ENCODE measurements at regions not wholly inside any gene's neighbourhood (a gene's known extent, or its start where the extent isn't known, plus 50 kb on each side); places are given as distances from the start of the nearest gene placed in this dataset.
"Not testable (repeated sequence)": the region's sequence is repeated elsewhere in the genome, so short reads cannot be mapped to it uniquely, and the experiment has no call there.

DNA sequence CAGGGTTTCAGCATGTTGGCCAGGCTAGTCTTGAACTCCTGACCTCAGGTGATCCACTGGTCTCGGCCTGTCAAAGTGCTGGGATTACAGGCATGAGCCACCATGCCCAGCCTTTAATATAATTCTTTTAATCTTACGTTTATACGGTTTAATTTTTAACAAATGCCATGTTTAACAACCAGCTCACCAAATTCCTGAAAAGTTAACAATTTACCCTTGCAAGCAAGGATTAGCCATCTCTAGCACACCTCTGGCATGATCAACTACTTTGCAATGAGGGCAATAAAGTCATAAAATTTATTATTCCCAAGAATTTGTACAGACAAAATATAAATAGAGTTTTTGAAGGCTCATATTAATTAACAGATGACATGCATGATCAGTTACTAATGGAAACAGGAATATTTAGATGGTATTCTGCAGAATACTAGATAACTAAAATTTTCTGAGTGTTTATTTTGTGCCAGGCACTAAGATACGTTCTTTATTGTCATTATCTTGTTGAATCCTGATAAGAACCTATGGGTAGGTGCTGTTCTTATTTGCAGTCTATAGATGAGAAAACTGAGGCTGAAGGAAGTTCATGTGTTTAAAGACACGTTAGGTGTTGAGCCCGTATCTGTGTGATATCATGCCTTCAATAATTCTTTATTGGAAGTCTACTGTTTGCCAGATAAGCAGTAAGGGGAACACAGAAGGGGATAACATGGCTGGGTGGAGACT lies 190.1 kb downstream of the CDCA7 start:
- no peak for DNase-seq (ENCODE audit: extremely low read depth, low read depth, low spot score)

DNA sequence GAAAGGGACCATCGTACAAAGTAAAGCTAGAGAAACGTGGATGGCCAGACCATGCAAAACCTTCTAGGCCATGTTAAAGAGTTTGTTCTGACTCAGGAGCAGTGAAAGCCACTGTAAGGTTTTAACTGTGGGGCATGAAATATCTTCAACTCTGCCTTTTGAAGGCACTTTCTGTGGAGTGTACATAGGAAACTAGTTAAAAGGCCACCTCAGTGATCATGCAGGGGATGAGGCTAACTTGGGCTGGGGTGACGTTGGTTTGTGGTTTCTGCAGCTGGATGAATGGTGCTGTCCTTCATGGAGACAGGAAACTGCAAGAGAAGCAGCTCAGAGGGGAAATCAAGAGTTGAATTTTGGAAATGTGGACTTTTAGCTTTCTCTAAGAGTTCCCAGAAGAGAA lies 190.7 kb downstream of the CDCA7 start:
- no peak for DNase-seq (ENCODE audit: extremely low read depth, low read depth, low spot score)

DNA sequence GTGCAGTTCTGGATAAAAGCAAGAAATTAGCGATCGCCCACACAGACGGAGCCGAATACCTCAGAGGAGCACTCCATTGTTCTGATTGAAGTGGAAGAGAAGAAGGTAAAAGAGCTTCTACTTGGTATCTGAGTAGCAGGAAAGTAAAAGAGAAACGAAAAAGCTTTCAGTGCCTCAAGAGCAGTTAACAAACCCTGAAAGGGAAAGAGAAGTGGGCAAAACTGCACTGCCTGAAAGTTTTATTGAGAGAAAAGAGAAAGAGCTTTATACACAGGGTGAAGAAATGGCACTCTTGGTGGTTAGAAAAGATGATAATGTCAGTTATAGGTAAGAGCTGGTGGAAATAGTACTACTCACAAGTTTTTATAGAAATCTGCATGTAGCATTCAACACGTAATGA lies 192.8 kb downstream of the CDCA7 start:
- no peak for DNase-seq (ENCODE audit: extremely low read depth, low read depth, low spot score)

DNA sequence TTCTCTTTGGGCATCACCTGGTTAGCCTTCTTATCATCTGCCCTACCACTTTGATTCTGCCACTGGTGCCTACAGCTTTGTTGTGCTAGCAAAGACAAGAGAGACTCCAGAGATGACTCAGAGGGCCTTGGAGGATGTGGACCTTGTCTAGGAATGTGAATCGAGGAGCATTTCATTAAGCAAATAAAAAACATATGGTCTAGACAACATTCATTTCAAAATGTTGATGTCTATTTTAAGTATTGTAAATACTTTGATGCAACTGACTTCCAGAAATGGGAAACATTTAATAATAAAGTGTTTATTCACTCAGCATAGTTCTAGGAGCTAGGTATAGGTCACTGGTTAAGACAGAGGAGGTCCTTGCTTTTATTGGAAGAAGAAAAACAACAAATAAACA lies 195.5 kb downstream of the CDCA7 start:
- no peak for DNase-seq (ENCODE audit: extremely low read depth, low read depth, low spot score)

DNA sequence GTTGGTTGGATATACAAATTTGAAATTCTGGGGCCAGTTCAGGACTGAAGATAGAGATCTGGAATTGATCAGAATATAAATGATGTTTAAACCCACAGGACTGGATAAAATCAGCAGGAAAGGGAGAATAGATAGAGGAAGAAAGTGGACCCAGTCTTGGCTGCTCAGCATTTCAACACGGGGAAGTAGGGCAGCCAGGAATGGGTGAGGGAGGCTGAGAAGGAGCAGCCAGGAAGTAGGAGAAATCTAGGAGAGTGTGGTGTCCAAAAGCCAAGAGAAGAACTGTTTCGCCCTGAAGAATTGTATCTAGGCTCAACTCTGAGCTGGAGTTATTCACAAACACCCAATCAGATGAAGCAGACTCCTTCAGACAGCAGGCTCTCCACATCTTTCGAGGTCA lies 197.9 kb downstream of the CDCA7 start:
- no peak for DNase-seq (ENCODE audit: extremely low read depth, low read depth, low spot score)

DNA sequence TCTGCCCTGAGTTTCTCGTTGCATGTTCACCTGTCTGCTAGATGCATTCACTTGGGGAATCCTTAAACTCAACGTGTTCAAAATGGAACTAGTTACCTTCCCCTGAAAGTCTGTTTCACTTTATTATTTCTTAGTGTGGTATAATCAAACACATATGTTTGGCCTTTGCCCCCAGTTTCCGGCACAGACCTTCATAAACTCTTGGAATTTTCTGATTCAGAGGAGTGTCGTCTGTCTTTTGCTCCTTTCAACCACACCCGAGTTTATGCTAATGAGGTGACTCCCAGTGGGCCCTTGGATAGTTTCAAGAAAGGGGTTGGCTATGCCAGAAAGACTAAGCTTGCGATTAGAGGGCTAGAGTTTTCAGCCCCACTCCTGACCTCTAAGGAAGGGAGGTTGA lies 198.9 kb downstream of the CDCA7 start:
- DNase-seq (ENCODE audit: extremely low read depth, low read depth, low spot score) = no peak

DNA sequence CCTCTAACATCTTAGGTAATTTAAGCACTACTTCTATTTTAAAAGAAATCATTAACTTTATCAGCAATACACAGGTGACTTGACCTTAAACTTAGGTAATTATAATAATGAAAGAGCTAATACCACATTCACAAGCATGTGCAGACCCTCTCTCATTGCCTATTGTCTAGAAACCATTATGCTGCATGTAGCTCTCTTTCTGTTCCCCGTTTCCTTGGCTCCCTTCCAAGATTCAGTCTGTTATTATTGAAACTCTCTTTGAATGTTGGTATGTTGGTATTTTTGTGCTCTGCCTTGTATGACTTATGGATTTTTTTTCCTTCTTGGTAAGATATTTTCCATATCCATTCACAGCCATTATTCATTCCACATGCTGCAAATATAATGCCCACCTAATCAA lies 201.2 kb downstream of the CDCA7 start:
- DNase-seq (ENCODE audit: extremely low read depth, low read depth, low spot score) = no peak

DNA sequence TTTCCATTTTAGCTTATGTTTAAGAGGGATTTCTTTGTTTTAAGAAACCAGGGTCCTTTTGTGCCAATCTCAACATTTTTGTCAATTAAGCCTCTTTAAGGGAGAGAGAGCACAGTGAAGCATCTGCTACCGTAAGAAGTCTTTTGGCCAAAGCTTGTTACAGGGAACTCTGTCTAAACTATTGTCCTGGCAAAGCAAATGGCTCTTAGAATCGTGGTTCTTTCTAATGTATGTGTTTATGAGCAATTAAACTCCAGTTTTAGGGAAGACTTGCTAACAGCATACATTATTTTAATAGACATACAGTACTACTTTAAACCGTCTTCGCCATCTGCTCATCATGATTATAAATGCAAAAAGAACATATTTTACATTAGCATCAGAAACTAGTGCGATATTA lies 202.1 kb downstream of the CDCA7 start:
- DNase-seq (ENCODE audit: extremely low read depth, low read depth, low spot score) = no peak

DNA sequence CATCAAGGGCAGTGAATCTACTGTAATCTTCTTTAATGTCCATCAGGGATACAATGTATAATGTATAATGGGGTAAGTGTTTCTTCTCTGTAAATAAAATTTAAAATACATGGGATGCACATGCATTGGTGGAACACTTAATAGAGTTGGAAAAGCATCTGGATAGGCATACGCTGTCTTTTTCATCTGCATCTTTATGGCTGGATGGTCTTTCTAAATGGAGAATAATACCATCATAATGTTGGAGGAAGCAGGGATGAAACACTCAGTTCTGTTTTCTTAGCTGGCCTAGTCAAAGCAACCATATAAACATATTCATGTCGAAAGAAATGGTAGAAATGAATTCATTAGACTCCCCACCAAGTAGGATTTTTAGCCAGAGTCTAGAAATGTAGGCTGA lies 202.8 kb downstream of the CDCA7 start:
- DNase-seq (ENCODE audit: extremely low read depth, low read depth, low spot score) = no peak

DNA sequence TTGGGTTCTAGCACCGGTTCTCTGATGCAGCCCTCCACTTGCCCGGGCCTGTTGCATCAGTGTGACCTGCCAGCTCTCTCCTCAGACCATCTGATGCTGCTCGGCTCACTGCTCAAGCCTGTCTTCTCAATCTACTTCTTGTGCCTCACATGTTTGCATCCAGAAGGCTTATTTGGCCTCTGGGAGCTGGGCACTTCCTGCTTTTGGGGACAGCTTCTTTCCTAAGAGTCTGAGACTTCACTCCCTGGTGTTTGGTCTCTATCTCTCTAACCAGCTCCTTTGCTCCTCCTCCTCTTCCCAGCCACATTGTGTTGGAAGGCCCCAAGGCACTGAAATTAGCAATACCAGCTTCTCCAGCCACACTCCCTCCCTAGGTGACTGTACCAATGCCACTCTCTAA lies 212.8 kb downstream of the CDCA7 start:
- no peak for DNase-seq (ENCODE audit: extremely low read depth, low read depth, low spot score)

DNA sequence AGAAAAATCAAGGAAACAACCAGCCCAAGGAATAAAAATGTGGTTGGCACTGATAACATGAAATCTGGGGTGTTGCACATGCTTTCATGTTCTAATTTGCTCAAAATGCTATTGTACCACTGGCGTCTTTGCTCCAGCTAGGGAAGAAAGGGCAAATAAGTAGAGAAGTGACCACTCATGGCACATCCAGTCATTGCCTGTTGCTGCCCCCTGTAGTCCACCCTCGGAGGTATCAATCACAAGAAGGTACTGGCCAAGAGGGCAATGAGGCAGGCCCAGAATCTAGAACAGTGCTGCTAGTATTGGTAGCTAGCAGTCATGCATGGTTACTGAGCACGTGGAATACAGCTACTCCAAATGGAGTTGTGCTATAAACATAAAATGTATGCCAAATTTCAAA lies 213.4 kb downstream of the CDCA7 start:
- DNase-seq (ENCODE audit: extremely low read depth, low read depth, low spot score) = no peak

DNA sequence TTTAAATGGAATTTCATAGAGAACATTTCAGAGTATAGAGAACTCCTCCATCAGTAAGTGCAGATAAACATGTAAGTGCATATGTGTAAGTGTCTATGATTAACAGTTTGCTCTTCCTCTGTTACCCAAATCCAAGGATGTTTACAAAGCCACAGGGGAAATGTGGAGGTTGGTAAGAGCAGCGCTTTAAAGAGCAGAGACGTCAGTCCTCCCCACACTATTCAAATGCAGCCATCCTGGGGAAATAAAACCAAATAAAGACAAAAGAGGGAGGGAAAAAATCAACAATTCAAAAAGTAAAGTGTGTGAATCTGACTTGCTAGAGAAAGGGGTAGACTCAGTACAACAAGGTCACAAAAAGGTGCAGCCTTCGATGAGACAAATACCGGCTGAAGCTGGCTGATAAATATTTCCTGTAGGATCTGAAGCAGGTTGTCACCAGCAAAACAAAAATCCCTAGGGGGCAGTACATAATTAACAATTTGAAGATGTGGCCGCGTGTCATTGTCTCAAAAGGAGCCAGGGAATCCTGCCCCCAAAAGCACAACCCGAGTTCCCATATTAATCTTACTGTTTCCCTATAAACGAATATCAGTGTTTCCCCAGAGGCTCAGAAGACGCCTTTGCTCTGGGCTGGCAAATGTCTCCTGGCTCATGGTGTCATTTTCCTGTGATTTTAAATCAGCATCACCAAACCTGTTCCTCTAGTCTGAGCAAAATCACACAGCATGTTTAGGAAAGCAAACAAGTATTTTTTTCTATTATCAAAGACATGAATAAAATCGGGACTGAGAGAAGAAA lies 216.5 kb downstream of the CDCA7 start:
- DNase-seq (ENCODE audit: extremely low read depth, low read depth, low spot score) = no peak

DNA sequence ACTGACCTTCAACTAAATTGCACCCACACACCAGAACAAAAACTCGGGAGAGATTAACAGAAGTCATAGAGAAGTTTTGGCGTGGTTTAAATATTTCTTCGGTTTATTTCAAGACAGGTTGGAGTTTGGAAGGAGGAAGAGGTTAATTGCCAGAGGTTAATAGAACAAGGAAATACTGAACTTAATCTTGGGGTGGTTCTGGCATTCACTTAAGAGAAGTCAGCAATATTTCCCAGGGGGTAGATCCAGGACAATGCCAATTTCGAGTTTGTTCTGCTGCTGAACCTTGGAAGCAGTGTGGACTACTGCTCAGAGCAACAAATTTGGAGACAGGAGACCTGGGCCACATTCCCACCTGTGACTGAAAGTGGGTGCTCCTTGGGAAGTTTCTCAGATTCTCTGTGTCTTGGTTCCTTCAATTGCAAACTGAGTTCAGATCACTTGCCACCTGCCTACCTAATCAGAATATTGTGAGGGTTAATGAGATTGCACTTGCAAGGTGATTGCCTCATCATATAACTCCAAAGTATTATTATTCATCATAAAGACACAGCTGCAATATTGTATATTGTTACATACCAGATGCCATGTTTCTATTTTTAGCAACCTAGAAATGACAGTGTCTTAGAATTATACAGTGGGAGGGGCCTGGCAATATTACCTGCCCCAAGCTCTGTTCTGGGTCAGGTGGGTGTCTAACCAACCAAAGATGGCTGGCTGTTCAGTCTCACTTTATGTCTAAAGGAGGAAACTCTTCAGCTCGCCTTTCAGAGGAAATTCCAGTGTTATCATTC lies 217.4 kb downstream of the CDCA7 start:
- DNase-seq (ENCODE audit: extremely low read depth, low read depth, low spot score) = no peak

DNA sequence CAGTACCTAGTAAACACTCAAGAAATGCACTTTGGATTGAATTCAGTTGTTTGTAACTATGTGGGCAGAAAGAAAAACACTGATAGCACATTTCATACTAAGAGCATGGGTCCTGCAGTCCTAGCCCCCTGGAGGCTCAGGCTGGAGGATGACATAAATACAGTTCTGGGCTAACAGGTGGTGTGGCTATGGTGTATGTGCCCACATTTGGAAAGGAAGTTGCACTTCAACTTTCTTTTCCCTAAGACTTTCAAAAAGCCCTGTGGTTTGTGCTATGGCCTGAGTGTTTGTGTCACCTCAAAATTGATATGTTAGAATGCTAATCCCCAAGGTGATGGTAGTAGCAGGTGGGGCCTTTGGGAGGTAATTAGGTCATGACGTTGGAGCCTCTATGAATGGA lies 218.2 kb downstream of the CDCA7 start:
- no peak for DNase-seq (ENCODE audit: extremely low read depth, low read depth, low spot score)

DNA sequence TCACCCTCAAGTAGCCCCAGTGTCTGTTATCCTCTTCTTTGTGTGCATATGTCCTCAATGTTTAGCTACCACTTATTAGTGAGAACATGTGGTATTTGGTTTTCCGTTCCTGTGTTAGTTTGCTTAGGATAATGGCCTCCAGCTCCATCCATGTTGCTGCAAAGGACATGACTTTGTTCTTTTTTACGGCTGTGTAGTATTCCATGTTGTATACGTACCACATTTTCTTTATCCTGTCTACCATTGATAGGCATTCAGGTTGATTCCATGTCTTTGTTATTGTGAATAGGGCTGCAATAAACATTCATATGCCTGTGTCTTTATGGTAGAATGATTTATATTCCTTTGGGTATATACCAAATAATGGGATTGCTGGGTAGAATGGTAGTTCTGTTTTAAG lies 219.1 kb downstream of the CDCA7 start:
- DNase-seq (ENCODE audit: extremely low read depth, low read depth, low spot score) = not testable (repeated sequence)

DNA sequence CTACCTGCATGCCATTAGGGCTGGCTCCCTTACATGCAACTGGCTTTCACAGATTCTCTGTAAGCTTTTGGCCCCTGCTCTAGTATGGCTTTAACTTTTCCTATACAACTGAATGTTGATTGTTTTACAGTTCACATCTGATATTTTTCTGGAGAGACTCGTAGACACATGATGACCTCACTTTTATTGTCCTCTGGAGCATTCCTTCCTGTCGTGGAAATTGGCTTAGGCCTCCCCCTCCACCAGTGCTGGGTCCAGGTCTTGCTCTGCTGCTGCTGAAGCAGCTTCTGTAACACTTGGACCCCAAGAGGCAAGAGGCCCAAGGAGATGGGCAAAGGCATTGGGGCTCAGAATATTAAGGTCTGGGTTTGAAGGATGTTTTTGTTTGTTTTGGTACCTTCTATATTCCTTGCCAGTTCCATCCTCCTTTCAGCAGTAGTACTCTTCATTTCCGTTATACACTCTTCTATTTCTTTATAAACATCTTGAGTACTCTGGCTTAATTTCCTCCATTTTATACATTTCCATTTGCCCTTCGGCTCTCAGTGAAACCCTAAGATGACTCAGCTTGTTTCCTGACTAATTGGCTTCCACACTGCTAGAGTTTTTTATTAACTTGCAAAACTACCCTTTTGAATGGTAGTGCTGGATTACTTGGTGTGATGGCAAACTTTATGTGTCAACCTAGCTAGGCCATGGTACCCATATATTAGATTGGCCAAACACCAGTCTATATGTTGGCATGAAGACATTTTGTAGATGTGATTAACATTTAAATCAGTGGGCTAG lies 219.8 kb downstream of the CDCA7 start:
- DNase-seq (ENCODE audit: extremely low read depth, low read depth, low spot score) = no peak

DNA sequence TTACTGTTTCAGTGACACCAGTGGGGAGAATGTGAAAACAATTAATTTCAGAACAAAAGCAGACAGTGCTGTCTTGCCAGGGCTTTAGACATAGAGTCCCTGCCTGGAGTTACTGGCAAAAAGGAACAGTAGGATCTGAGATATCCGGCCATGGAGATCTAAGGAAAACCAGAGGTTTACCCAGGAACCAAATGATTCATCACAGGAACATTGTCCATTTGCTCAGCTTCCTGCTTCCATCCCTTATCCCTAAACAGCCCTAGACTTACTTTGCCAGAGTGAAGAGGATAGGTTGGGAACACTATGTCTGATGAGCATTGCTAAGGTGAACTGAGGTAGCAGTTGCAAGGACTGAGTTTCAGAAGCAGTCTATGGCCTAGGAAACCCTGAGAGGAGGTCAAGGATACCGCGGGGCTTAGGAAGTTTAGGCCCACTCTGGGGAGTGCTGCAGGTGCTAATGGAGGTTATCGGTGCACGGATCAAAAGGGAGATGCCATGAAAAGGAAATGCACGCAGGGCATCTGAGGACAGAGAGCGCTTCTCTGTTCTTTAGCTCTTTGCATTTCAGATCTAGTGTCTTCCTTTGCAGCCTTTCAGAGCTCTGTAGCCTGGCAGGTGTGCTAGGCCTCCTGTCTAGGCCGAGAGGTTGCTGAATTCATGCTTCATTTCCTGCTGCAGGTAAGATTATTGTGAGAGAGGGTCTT lies 223.9 kb downstream of the CDCA7 start:
- DNase-seq (ENCODE audit: extremely low read depth, low read depth, low spot score) = no peak

DNA sequence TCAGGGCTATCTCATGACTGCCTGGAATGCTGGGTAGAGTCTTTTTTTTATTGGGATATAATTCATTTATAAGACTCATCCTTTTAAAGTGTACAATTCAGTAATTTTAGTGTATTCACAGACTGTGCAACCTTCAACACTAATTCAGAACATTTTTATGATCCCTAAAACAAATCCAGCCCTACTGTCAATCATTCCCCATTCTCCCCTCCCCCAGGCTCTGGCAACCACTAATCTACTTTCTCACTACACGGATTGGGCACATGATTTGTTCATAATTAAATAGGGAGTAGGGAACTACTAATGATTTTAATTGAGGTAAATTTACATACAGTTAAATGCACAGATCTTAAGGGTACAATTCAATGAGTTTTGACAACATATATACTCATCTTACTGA lies 225.7 kb downstream of the CDCA7 start:
- DNase-seq (ENCODE audit: extremely low read depth, low read depth, low spot score) = no peak

DNA sequence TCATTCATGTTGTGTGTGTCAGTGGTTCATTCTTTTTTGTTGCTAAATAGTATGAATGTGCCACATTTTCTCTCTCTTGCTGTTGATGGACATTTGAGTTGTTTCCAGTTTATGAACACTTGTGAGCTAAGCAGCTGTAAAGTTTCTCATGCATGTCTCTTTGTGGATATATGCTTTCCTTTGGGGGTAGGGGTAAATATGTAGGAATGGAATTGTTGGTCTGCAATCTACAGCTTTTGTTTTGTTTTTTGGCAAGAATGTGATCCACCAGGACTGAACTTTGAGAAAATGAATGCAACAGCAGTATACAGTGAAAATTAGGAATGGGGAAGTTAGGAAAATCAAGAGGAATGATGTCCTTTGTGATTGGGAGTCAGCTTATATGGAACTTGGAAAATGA lies 226.3 kb downstream of the CDCA7 start:
- DNase-seq (ENCODE audit: extremely low read depth, low read depth, low spot score) = no peak

DNA sequence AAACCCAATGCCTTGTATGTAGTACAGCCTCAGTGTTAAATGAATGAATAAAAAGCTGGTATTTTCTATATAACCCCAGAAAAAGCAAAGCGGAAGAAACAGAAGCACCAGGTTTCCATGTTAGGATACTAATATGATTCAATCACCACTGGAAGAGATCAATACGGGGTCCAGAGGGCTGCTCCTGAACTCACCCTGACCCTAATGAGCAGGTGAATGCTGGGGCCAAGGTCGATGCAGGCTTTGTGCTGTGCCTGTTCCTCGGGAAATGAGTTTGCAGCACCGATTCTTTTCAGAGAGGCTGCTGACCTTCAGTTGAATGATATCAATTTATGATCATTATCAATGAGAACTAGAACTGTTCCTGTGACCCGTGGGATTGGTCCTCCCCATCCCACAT lies 228.5 kb downstream of the CDCA7 start:
- no peak for DNase-seq (ENCODE audit: extremely low read depth, low read depth, low spot score)
